SH-SY5Y (cell line): ENCODE measurements at regions not wholly inside any gene's neighbourhood (a gene's known extent, or its start where the extent isn't known, plus 50 kb on each side); places are given as distances from the start of the nearest gene placed in this dataset.

Experiments used
- GATA2 ChIP-seq: IDR thresholded peaks from 2 replicates; pipeline ENCODE4 v1.6.1; 2011; ENCODE audit warnings: mild to moderate bottlenecking, low read depth, low read length
- GATA3 ChIP-seq: IDR thresholded peaks from 2 replicates; pipeline ENCODE4 v1.6.1; 2011; ENCODE audit warnings: low read depth, mild to moderate bottlenecking, low read length, moderate library complexity

- TF ChIP-seq GATA2 = no peak
- TF ChIP-seq GATA3 = no peak
Observed at GRCh38 chr5:53820802-53821171, 260.3 kb downstream of the NDUFS4 start.
